SK-N-SH treated with all-trans-retinoic acid at 6 μM for 48 hours (cell line): ENCODE measurements at regions not wholly inside any gene's neighbourhood (a gene's known extent, or its start where the extent isn't known, plus 50 kb on each side); places are given as distances from the start of the nearest gene placed in this dataset.

Source experiments
- ARNTL ChIP-seq: fragments of 450-650 bp; formaldehyde crosslinking; IDR thresholded peaks from 2 replicates; pipeline ENCODE4 v1.5.0; 2020; ENCODE audit warnings: low read depth, mild to moderate bottlenecking, moderate library complexity, borderline replicate concordance
- CSDC2 ChIP-seq: fragments of 250-450 bp; sonication (Bioruptor Pico); IDR thresholded peaks from 2 replicates; pipeline ENCODE4 v1.5.0; 2020; ENCODE audit warnings: mild to moderate bottlenecking, moderate library complexity
- GLIS3 ChIP-seq: fragments of 250-450 bp; sonication (Bioruptor Pico); IDR thresholded peaks from 2 replicates; pipeline ENCODE4 v1.5.0; 2020; ENCODE audit warnings: mild to moderate bottlenecking, moderate library complexity
- SNAI2 ChIP-seq: fragments of 250-450 bp; sonication (Bioruptor Pico); IDR thresholded peaks from 2 replicates; pipeline ENCODE4 v1.5.0; 2020; ENCODE audit warnings: mild to moderate bottlenecking, moderate library complexity
- TCF4 ChIP-seq: fragments of 250-450 bp; sonication (Bioruptor Pico); IDR thresholded peaks from 2 replicates; pipeline ENCODE4 v1.8.0; 2021; ENCODE audit warnings: mild to moderate bottlenecking, moderate library complexity, borderline replicate concordance
- TOX ChIP-seq: fragments of 250-450 bp; sonication (Bioruptor Pico); IDR thresholded peaks from 2 replicates; pipeline ENCODE4 v1.8.0; 2021; ENCODE audit warnings: mild to moderate bottlenecking, moderate library complexity, borderline replicate concordance
- ZC3H10 ChIP-seq: fragments of 250-450 bp; sonication (Bioruptor Pico); IDR thresholded peaks from 2 replicates; pipeline ENCODE4 v1.5.1; 2021; ENCODE audit warnings: mild to moderate bottlenecking, moderate library complexity
- ZFP3 ChIP-seq: fragments of 250-450 bp; sonication (Bioruptor Pico); IDR thresholded peaks from 2 replicates; pipeline ENCODE4 v1.5.0; 2020; ENCODE audit warnings: mild to moderate bottlenecking, moderate library complexity
- ZNF565 ChIP-seq: fragments of 450-650 bp; formaldehyde crosslinking; conservative IDR thresholded peaks from 2 replicates; pipeline ENCODE4 v1.5.0; 2020; ENCODE audit warnings: low read depth, mild to moderate bottlenecking, moderate library complexity
- ZNF70 ChIP-seq: fragments of 450-650 bp; formaldehyde crosslinking; IDR thresholded peaks from 2 replicates; pipeline ENCODE4 v1.5.0; 2020; ENCODE audit warnings: mild to moderate bottlenecking, moderate library complexity
- TF ChIP-seq, protein P1 (sequence below): fragments of 250-450 bp; sonication (Bioruptor Pico); IDR thresholded peaks from 2 replicates; pipeline ENCODE4 v1.8.0; 2020; ENCODE audit warnings: mild to moderate bottlenecking, moderate library complexity, borderline replicate concordance
- TF ChIP-seq, protein P2 (sequence below): fragments of 250-450 bp; sonication (Bioruptor Pico); IDR thresholded peaks from 2 replicates; pipeline ENCODE4 v1.5.1; 2020; ENCODE audit warnings: low read depth, mild to moderate bottlenecking, moderate library complexity

DNA sequence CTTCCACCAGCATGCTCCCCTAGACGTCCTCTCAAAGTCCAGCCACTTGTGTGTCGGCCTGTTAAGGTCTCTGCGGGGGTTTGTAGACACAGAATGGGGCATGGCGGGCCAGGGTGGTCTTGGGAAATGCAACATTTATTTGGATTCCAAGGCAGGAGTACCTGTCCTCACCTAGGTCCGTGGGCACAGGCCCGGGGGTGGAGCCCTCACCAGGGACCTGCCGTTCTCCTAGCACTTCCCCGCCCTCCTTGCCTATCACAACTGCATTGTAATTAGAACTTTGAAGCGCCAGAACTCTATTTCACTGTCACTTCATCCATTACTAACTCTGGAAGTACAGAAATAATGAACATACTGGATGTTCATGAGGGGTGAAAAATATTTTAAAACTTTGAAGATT is 268.3 kb upstream of the ACTBL2 start:
- TF ChIP-seq, protein P1, sequence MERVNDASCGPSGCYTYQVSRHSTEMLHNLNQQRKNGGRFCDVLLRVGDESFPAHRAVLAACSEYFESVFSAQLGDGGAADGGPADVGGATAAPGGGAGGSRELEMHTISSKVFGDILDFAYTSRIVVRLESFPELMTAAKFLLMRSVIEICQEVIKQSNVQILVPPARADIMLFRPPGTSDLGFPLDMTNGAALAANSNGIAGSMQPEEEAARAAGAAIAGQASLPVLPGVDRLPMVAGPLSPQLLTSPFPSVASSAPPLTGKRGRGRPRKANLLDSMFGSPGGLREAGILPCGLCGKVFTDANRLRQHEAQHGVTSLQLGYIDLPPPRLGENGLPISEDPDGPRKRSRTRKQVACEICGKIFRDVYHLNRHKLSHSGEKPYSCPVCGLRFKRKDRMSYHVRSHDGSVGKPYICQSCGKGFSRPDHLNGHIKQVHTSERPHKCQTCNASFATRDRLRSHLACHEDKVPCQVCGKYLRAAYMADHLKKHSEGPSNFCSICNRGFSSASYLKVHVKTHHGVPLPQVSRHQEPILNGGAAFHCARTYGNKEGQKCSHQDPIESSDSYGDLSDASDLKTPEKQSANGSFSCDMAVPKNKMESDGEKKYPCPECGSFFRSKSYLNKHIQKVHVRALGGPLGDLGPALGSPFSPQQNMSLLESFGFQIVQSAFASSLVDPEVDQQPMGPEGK = no peak
- no peak for TF ChIP-seq TCF4 (CRISPR knock-in tag)
- TF ChIP-seq TOX (CRISPR knock-in tag) = no peak
- no peak for TF ChIP-seq ZNF565 (CRISPR knock-in tag)
- no peak for TF ChIP-seq ZFP3 (CRISPR knock-in tag)
- no peak for TF ChIP-seq GLIS3
- TF ChIP-seq SNAI2 (CRISPR knock-in tag) = no peak
- TF ChIP-seq CSDC2 (CRISPR knock-in tag) = no peak
- no peak for TF ChIP-seq ZC3H10 (CRISPR knock-in tag)
- TF ChIP-seq ARNTL (CRISPR knock-in tag) = no peak
- TF ChIP-seq, protein P2, sequence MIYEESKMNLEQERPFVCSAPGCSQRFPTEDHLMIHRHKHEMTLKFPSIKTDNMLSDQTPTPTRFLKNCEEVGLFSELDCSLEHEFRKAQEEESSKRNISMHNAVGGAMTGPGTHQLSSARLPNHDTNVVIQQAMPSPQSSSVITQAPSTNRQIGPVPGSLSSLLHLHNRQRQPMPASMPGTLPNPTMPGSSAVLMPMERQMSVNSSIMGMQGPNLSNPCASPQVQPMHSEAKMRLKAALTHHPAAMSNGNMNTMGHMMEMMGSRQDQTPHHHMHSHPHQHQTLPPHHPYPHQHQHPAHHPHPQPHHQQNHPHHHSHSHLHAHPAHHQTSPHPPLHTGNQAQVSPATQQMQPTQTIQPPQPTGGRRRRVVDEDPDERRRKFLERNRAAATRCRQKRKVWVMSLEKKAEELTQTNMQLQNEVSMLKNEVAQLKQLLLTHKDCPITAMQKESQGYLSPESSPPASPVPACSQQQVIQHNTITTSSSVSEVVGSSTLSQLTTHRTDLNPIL = no peak
- no peak for TF ChIP-seq ZNF70 (CRISPR knock-in tag)
